Right hindlimb (tissue), 1 donor: ENCODE measurements at regions not wholly inside any gene's neighbourhood (a gene's known extent, or its start where the extent isn't known, plus 50 kb on each side); places are given as distances from the start of the nearest gene placed in this dataset.
A peak's percentile ranks its signal among the peaks of the same experiment; 100 is the strongest.
"Not testable (repeated sequence)": the region's sequence is repeated elsewhere in the genome, so short reads cannot be mapped to it uniquely, and the experiment has no call there.

ENCODE experiments used
- DNase-seq: peaks from one replicate; pipeline ENCODE4 v3.0.0-alpha.2; 2018

DNA sequence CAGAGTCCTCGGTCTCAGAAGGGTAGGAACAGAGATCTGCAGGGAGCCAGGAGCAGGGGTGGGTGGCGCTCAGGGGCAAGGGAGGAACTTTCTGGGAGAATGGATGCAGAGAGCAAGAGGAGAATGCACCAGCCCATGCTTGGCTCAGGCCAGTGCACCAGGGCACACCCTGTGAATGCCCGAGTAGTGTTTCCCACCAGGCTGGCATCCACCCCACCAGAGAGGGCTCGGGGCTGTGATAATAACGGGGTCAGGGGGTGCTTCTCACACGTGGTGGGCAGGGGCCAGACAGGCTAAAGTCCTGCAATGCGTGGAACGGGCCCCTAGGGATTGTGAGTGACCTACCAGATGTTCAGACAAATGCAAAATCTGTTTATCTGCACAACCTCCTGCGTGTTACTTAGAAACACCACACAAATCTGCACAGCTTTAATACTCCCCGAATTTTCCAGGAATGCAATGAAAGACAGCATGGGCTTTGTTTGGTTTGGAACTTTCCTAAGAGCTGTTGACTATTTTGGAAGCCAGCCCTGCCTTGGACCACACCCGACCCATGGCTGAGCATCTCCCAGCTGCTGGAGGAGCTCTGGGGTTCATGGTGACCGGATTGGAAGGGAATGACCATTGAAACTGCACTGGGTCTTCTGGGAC, 368.3 kb downstream of the SHANK2 start:
- peak; percentile 85 for DNase-seq

DNA sequence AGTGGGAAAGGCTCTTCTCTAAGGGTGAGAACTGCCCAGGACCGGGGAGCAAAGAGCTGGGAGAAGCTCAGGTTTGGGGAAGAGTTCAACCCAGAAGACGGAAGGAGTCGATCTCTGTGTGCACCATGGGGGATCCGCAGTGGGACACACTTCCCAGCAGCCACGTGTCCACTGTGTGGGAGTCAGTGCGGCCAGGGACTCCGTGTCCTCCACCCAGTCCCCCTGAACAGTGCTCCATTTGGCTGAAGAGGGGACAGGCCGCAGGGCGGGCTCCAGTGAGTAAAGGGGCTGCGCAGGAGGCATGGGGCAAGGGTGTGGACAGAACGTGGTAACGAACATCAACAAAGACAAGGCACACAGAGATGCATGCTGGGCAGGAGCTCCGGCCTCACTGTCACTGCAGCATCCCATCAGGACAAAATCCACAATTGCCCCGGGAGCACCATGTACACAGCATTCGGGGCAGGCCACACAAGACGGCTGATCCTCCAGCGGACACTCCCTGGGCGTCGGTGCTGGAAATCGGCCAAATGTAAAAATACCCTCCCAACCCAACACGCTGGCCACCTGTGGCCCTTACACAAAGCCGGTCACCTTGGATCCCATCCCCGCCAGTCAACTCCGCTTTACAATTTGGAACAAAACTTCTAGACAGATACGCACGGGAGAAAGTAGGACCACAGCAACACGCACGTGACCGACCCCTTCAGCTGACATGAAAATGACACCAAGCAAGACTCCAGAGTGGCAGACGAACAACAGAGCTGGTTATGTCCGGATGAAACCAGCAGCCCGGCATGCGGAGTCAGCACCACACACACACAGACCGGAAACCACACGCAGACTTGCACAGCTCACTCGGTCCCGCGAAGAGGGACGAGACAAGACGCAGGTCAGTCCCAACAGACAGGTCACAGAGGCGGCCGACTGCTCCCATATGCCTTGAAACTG, 366.8 kb downstream of the SHANK2 start:
- peak; percentile 70 for DNase-seq

DNA sequence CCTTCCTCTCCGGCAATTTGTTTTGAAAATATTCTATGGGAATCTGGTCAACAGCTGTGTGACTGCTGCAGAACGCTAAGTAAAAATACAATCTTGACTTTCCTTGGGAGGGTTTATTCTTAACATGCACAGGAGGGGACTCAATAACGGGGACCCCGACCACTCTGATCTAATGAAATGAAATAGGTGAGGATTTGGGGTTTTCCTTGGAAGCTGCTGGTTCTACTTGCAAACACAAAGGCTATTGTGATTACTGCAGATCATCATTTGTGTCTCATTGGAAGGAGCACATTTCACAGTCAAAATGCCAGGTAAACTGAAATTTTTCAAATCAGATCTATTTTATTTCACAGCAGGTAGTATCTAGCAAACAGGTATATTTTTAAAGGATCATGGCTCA, 366.1 kb downstream of the SHANK2 start:
- no peak for DNase-seq

DNA sequence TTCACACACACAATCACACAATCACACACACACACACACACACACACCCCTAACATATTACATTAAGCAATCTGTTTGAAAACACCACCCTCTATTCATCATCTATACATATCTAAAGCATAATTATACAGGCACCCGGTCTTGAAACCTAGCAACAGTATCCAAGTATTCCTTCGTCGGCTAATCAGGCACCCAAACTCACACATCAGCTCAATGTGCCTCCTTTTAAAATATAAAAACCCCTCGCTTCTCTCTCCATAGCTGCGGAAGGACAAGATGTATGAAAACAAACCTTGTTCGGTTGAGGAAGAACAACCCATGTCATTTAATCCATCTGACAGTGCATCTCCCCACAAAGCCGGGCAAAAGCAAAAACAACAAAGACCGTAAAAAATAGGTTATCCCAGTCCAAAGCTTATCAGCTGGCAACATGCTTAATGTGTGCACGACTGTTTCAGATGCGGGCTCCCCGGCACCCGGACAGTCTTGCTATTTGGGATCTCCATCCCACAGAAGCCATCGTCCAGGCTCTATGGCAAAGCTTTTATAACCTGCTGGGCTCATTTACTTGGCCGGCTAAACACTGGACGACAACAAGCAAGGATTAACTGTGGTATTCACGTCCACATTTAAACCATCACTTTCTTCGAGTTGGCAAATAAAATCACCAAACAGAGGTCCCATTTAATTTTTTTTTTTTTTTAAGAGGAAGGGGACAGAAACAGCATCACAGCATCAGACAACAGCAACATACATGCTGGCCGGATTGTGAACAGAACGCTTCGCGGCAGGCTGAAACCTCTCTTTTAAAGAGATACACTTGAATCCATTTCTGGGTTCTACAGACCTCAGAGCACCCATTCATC, 365.5 kb downstream of the SHANK2 start:
- no peak for DNase-seq

GRCh38 chr11:70887542-70887827, 364.9 kb downstream of the SHANK2 start:
- no peak for DNase-seq

GRCh38 chr11:70888061-70888460, 364.3 kb downstream of the SHANK2 start:
- DNase-seq = no peak

DNA sequence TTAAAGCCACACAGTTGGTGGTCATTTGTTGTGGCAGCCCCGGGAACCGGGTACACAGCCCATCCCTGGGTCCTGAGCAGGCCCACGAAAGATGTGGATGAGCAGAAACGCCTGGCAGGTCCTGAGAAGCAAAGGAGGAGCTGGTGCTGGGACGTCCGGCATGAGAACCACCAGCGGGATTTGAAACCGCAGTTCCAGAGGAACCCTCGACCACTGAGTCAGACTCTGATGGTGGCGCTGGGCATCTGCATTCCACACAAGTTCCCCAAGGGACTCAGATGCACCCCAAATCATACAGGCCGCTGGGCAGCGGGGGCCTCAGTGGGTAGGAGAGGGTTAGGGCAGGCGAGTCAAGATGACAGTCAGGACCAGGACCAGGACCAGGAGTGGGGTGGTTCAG, 363.0 kb downstream of the SHANK2 start:
- no peak for DNase-seq

GRCh38 chr11:70891844-70892380, 360.5 kb downstream of the SHANK2 start:
- DNase-seq = no peak

- no peak for DNase-seq
Measured at GRCh38 chr11:70892889-70893288, 359.5 kb downstream of the SHANK2 start.

- DNase-seq = no peak
Measured at GRCh38 chr11:70894566-70895365, 357.6 kb downstream of the SHANK2 start.

DNA sequence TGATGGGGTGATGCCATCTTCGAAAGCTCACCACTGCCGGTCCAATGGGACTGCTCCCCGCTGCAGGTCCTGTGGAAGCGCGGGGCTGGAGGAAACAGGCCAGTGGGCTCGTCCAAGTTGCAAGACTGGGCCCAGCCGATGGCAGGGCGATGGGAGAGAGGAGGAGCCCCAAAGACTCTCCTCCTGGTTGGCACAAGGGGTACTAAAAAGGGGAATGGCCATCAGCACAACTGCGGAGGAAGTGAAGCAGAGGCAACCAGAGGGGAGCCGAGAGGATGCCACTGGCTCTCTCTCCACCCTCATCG, 357.1 kb downstream of the SHANK2 start:
- DNase-seq = no peak

- no peak for DNase-seq
Measured at GRCh38 chr11:70897429-70897828, 354.9 kb downstream of the SHANK2 start.

- DNase-seq = no peak
Measured at GRCh38 chr11:70899616-70900015, 352.8 kb downstream of the SHANK2 start.

DNA sequence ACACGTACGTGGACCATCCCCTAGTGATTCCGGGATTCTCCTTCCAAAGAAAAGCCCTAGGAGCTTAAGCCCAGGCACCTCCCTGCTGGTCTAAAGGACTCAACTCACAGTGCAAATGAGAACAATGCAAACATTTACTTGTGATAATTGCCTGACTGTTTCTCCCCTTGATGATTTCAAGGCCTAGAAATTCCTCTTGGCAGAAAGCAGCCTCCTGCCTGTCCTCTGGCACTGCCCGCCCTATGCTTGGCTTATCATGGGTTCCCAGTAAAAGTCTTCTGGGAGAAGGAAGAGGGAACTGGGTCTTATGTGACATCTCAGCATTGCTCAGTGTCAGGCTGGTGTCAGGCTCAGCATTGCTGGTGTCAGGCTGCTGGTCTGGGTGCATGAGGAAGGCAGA, 351.8 kb downstream of the SHANK2 start:
- DNase-seq = no peak

DNA sequence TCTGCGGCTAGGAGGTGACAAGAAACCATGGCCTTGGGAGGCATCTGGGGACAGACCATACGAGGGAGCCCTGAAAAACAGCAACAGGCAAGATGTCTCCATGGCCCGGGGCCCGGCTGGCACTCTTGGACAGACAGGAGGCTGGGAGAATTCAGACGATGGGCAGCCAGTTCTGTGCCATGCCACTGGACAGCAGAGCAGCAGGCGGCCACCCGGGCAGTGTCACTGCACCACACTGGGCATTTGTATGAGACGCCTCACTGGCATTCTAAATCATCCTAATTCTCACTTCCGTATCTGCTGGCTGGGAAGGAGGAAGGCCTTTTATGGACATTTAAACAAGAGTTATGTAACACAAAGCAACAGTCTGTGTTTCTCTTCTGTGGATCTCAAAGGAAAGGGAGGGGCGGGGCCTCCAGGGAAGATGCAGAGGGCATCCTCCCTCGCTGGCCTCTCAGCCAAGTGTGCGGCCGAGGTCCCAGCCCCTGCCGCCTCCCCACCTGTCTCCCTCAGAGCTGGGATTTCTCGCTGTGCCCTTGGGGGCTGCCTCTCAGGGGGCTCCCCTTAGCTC, 350.3 kb downstream of the SHANK2 start:
- no peak for DNase-seq

- DNase-seq = not testable (repeated sequence)
Measured at GRCh38 chr11:70903229-70903628, 349.1 kb downstream of the SHANK2 start.

GRCh38 chr11:70906101-70906500, 346.3 kb downstream of the SHANK2 start:
- no peak for DNase-seq

- no peak for DNase-seq
Measured at GRCh38 chr11:70908223-70908622, 344.2 kb downstream of the SHANK2 start.

DNA sequence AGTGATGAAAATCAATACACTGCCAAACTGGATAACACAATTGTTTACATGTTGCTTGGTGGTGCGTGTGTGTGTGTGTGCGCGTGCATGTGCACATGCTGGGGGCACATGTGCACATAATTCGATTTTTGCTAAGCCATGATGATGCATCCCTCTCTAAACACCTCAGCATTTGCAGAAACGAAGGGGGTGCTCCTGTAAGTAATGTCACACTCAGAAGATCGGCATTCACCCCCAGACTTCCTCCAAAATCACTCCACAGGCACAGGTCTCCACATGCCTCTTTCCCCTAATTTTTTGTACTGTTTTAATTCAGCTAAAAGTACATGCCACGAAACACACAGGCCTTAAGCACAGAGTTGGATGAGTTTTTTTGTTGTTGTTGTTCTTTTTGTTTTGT, 341.5 kb downstream of the SHANK2 start:
- DNase-seq = no peak

GRCh38 chr11:70912226-70912840, 340.0 kb downstream of the SHANK2 start:
- DNase-seq = no peak

- peak; percentile 52 for DNase-seq
Measured at GRCh38 chr11:70913715-70914231, 338.6 kb downstream of the SHANK2 start.
